Stimulated activated CD4-positive, alpha-beta T cell treated with anti-CD3 and anti-CD28 coated beads, Interleukin-4, amount 100 ng/mL, for 48 hours (primary cell): ENCODE measurements at regions not wholly inside any gene's neighbourhood (a gene's known extent, or its start where the extent isn't known, plus 50 kb on each side); places are given as distances from the start of the nearest gene placed in this dataset.

Experiments used
- DNase-seq, 2 donors: peaks; one replicate each; pipeline ENCODE4 v3.0.0-alpha.2; 2020; ENCODE audit warnings: low read depth in 2 of 2

- DNase-seq, result no peak
Observed at GRCh38 chr1:228546541-228547463, 59.6 kb downstream of the RNF187 start.

- DNase-seq, result no peak
Observed at GRCh38 chr1:228547464-228547792, 60.2 kb downstream of the RNF187 start.

- DNase-seq, result no peak
Observed at GRCh38 chr1:228548788-228549187, 61.6 kb downstream of the RNF187 start.

- DNase-seq, result no peak
Observed at GRCh38 chr1:228552596-228553176, 65.5 kb downstream of the RNF187 start.

- DNase-seq, result no peak
Observed at GRCh38 chr1:228554107-228554506, 66.9 kb downstream of the RNF187 start.

GRCh38 chr1:228555074-228555994 is 68.2 kb downstream of the RNF187 start:
- peak in 1 of 2 donors; percentile 20 for DNase-seq

GRCh38 chr1:228556634-228557430 is 69.7 kb downstream of the RNF187 start:
- DNase-seq, result peak; percentile 4
